Tibial artery (tissue), 4 donors: ENCODE measurements at regions not wholly inside any gene's neighbourhood (a gene's known extent, or its start where the extent isn't known, plus 50 kb on each side); places are given as distances from the start of the nearest gene placed in this dataset.

Source experiments
- DNase-seq, 2 donors: peaks; one replicate each; pipeline ENCODE4 v3.0.0-alpha.2; 2019
- H3K27ac ChIP-seq, 2 donors: fragments of 200-600 bp; sonication (generic) in 1 of 2; 1 replicate in 1 of 2; 2 replicates in 1 of 2; pipeline ENCODE4 v1.5.1; 2018 to 2019; ENCODE audit warnings: mild to moderate bottlenecking in 1 of 2
- H3K27me3 ChIP-seq, 2 donors: fragments of 200-600 bp; sonication (generic) in 1 of 2; one replicate each; pipeline versions ENCODE4 v1.5.1 to v1.6.0; 2016 to 2019
- H3K36me3 ChIP-seq, 3 donors: fragments of 200-600 bp; sonication (generic) in 2 of 3; one replicate each; pipeline ENCODE4 v1.5.1; 2016 to 2019; ENCODE audit warnings: mild to moderate bottlenecking in 2 of 3
- H3K4me1 ChIP-seq, 4 donors: fragments of 200-600 bp; sonication (generic) in 2 of 4; 1 replicate in 3 of 4; 2 replicates in 1 of 4; pipeline ENCODE4 v1.5.1; 2016 to 2019
- H3K4me3 ChIP-seq, 2 donors: fragments of 200-600 bp; sonication (generic) in 1 of 2; 1 replicate in 1 of 2; 2 replicates in 1 of 2; pipeline ENCODE4 v1.5.1; 2018 to 2019; ENCODE audit warnings: mild to moderate bottlenecking in 2 of 2
- H3K9me3 ChIP-seq, 3 donors: fragments of 200-600 bp; sonication (generic) in 1 of 3; one replicate each; pipeline ENCODE4 v1.5.1; 2016 to 2019
- CTCF ChIP-seq, 2 experiments: fragments of 200-600 bp in 1 of 2; fragments of 450-650 bp in 1 of 2; IDR thresholded peaks; one replicate each; pipeline ENCODE4 v1.5.1; 2017 to 2019; ENCODE audit warnings: antibody characterized with exemption in 2 of 2, mild to moderate bottlenecking in 1 of 2, moderate library complexity in 1 of 2
- intact Hi-C: fragments of 100-400 bp; cut with DNase I; formaldehyde crosslinking; loops from one replicate; pipeline ENCODE4 v1.15.0; 2023; ENCODE audit warnings: low total_unique reads

GRCh38 chr6:165807249-165807960 is 144.4 kb upstream of the PDE10A start:
- no peak for TF ChIP-seq CTCF (IDR thresholded peaks at IDR 0.05)
- Histone ChIP-seq H3K4me1 (peaks cover 0 to 10% (median 4%) of the 10 kb centered on the region in 4 donors), H3K9me3 (no peaks in the 10 kb centered on the region), H3K36me3 (no peaks in the 10 kb centered on the region), H3K4me3 (no peak overlapping the region), H3K27ac (no peak overlapping the region), H3K27me3 (peaks cover 0 to 34% of the 10 kb centered on the region in 2 donors)
- no peak for DNase-seq
- intact Hi-C loops = no loop called here

GRCh38 chr6:165806126-165806810 is 143.2 kb upstream of the PDE10A start:
- H3K27ac ChIP-seq = no peak overlapping the region
- no peak for TF ChIP-seq CTCF (IDR thresholded peaks at IDR 0.05)
- intact Hi-C loops = no loop called here

GRCh38 chr6:165805636-165806035 is 142.6 kb upstream of the PDE10A start:
- H3K27me3 ChIP-seq = peaks cover 0 to 34% of the 10 kb centered on the region in 2 donors
- H3K27ac ChIP-seq = no peak overlapping the region
- no peaks in the 10 kb centered on the region for H3K9me3 ChIP-seq
- intact Hi-C loops = no loop called here
- no peak for TF ChIP-seq CTCF (IDR thresholded peaks at IDR 0.05)
- no peak overlapping the region for H3K4me3 ChIP-seq
- H3K4me1 ChIP-seq = peaks cover 0 to 10% (median 4%) of the 10 kb centered on the region in 4 donors
- H3K36me3 ChIP-seq = no peaks in the 10 kb centered on the region
- no peak for DNase-seq

More at GRCh38 chr6:165806126-165806810, 143.2 kb upstream of the PDE10A start:
- no peak overlapping the region for H3K4me3 ChIP-seq
- no peak for DNase-seq
- peaks cover 0 to 34% of the 10 kb centered on the region in 2 donors for H3K27me3 ChIP-seq
- H3K4me1 ChIP-seq = peaks cover 0 to 10% (median 4%) of the 10 kb centered on the region in 4 donors
- H3K36me3 ChIP-seq = no peaks in the 10 kb centered on the region
- H3K9me3 ChIP-seq = no peaks in the 10 kb centered on the region

GRCh38 chr6:165805067-165805555 is 142.1 kb upstream of the PDE10A start:
- no peak for TF ChIP-seq CTCF (IDR thresholded peaks at IDR 0.05)
- Histone ChIP-seq H3K36me3 (no peaks in the 10 kb centered on the region), H3K27ac (no peak overlapping the region), H3K4me1 (peaks cover 0 to 10% (median 4%) of the 10 kb centered on the region in 4 donors), H3K27me3 (peaks cover 0 to 34% of the 10 kb centered on the region in 2 donors), H3K9me3 (no peaks in the 10 kb centered on the region), H3K4me3 (peak overlapping the region; percentile 31 to 36)
- no peak for DNase-seq
- intact Hi-C loops = no loop called here

- DNase-seq = no peak
- no peaks in the 10 kb centered on the region for H3K36me3 ChIP-seq
- intact Hi-C loops = no loop called here
- H3K27me3 ChIP-seq = peaks cover 0 to 33% of the 10 kb centered on the region in 2 donors
- H3K4me1 ChIP-seq = peaks cover 0 to 10% (median 4%) of the 10 kb centered on the region in 4 donors
- peak overlapping the region; percentile 31 to 36 for H3K4me3 ChIP-seq
- H3K9me3 ChIP-seq = no peaks in the 10 kb centered on the region
- no peak for TF ChIP-seq CTCF (IDR thresholded peaks at IDR 0.05)
- H3K27ac ChIP-seq = no peak overlapping the region
These were observed 141.5 kb upstream of the PDE10A start for GRCh38 chr6:165804331-165805066.
